ENCODE measurements at regions not wholly inside any gene's neighbourhood (a gene's known extent, or its start where the extent isn't known, plus 50 kb on each side); places are given as distances from the start of the nearest gene placed in this dataset.

- TF ChIP-seq, protein P1, sequence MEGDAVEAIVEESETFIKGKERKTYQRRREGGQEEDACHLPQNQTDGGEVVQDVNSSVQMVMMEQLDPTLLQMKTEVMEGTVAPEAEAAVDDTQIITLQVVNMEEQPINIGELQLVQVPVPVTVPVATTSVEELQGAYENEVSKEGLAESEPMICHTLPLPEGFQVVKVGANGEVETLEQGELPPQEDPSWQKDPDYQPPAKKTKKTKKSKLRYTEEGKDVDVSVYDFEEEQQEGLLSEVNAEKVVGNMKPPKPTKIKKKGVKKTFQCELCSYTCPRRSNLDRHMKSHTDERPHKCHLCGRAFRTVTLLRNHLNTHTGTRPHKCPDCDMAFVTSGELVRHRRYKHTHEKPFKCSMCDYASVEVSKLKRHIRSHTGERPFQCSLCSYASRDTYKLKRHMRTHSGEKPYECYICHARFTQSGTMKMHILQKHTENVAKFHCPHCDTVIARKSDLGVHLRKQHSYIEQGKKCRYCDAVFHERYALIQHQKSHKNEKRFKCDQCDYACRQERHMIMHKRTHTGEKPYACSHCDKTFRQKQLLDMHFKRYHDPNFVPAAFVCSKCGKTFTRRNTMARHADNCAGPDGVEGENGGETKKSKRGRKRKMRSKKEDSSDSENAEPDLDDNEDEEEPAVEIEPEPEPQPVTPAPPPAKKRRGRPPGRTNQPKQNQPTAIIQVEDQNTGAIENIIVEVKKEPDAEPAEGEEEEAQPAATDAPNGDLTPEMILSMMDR (IDR thresholded peaks at IDR 0.05) = no peak
- TF ChIP-seq POLR2A (IDR thresholded peaks at IDR 0.05) = no peak
Measured at GRCh38 chr20:52616629-52617028, 355.5 kb upstream of the TSHZ2 start.

Data from Peyer's patch (tissue), 4 donors.